RWPE1 (cell line): ENCODE measurements at regions not wholly inside any gene's neighbourhood (a gene's known extent, or its start where the extent isn't known, plus 50 kb on each side); places are given as distances from the start of the nearest gene placed in this dataset.
"Not testable (repeated sequence)": the region's sequence is repeated elsewhere in the genome, so short reads cannot be mapped to it uniquely, and the experiment has no call there.

Experiments used
- CTCF ChIA-PET: fragments of 350-600 bp; sonication (Branson Sonifier 250); formaldehyde crosslinking; extraction: SDS; loops from one replicate; lab custom pipeline; 2021; lab: Yijun Ruan, JAX
- POLR2A ChIA-PET: fragments of 400-600 bp; formaldehyde crosslinking; extraction: SDS; loops from one replicate; lab custom pipeline; 2020; ENCODE audit warnings: antibody characterized with exemption; ENCODE audit not compliant: low non-redundant PET; lab: Yijun Ruan, JAX
- DNase-seq: peaks from one replicate; pipeline ENCODE4 v3.0.0; 2012; ENCODE audit warnings: low spot score
- H3K27ac ChIP-seq: fragments of 450-650 bp; 2 replicates; pipeline ENCODE4 v1.5.1; 2017
- TF ChIP-seq, protein P1 (sequence below): fragments of 450-650 bp; conservative IDR thresholded peaks from 2 replicates; pipeline ENCODE4 v1.5.1; 2017; ENCODE audit warnings: low read depth, mild to moderate bottlenecking

DNA sequence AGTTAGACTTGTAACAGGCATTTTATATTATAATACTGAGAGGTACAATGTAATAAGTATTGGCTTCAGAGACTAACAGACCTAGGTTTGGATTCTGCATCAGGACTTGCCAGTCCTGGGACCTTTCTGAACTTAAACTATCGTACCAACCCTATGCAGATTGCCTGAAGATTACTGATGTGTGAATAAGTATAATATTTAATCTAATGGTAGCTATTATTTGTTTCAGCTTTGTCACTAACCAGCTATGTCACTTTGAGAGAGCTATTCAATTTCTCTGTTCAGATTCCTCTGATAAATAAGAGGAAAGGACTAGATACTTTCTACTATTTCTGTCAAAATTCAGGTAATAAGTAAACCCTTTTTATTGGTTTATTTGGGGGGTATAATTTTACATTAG, 184.4 kb upstream of the NECTIN3 start:
- no peak overlapping the region for H3K27ac ChIP-seq
- no peak for DNase-seq
- ChIA-PET CTCF (no interaction called here), POLR2A (no interaction called here)
- TF ChIP-seq, protein P1, sequence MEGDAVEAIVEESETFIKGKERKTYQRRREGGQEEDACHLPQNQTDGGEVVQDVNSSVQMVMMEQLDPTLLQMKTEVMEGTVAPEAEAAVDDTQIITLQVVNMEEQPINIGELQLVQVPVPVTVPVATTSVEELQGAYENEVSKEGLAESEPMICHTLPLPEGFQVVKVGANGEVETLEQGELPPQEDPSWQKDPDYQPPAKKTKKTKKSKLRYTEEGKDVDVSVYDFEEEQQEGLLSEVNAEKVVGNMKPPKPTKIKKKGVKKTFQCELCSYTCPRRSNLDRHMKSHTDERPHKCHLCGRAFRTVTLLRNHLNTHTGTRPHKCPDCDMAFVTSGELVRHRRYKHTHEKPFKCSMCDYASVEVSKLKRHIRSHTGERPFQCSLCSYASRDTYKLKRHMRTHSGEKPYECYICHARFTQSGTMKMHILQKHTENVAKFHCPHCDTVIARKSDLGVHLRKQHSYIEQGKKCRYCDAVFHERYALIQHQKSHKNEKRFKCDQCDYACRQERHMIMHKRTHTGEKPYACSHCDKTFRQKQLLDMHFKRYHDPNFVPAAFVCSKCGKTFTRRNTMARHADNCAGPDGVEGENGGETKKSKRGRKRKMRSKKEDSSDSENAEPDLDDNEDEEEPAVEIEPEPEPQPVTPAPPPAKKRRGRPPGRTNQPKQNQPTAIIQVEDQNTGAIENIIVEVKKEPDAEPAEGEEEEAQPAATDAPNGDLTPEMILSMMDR, result no peak

DNA sequence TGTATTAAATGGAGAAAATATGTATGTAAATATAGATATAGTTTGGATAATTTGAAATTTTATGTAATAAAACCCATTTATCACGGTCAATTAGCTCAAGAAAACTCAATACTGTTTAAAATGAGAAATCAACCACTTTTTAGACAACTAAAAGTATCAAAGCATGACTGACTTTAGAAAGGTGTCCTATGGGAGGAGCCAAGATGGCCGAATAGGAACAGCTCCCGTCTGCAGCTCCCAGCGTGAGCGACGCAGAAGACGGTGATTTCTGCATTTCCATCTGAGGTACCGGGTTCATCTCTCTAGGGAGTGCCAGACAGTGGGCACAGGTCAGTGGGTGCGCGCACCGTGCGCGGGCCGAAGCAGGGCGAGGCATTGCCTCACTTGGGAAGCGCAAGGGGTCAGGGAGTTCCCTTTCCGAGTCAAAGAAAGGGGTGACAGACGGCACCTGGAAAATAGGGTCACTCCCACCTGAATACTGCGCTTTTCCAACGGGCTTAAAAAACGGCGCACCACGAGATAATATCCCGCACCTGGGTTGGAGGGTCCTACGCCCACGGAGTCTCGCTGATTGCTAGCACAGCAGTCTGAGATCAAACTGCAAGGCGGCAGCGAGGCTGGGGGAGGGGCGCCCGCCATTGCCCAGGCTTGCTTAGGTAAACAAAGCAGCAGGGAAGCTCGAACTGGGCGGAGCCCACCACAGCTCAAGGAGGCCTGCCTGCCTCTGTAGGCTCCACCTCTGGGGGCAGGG, 182.8 kb upstream of the NECTIN3 start:
- peak overlapping the region; percentile 74 for H3K27ac ChIP-seq
- DNase-seq, POLR2A ChIA-PET: not testable (repeated sequence)
- CTCF ChIA-PET, result interaction anchor here (0.6 kb wide), 1 partner anchor 128 kb away, joined by 3 read pairs; no protein-coding TSS in a partner anchor

DNA sequence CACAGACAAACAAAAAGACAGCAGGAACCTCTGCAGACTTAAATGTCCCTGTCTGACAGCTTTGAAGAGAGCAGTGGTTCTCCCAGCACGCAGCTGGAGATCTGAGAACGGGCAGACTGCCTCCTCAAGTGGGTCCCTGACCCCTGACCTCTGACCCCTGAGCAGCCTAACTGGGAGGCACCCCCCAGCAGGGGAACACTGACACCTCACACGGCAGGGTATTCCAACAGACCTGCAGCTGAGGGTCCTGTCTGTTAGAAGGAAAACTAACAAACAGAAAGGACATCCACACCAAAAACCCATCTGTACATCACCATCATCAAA, 182.3 kb upstream of the NECTIN3 start:
- CTCF ChIA-PET, POLR2A ChIA-PET: not testable (repeated sequence)
- peak overlapping the region; percentile 74 for H3K27ac ChIP-seq

DNA sequence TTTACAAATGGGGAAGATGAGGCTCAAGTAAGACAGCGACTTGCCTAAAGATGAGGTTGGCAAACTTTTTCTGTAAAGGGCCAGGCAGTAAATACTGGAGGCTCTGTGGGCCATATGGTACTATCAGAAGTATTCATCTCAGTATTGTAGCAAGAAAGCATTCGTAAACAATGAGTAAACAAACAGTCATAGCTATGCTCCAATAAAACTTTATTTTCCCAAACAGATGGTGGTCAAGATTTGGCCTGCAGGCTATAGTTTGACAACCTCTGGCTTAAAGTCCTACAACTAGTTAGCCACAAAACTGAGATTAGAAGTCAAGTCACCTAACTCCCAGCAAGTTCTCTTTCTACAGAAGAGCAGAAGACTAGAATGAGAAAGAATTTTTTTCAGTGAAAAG, 177.0 kb upstream of the NECTIN3 start:
- TF ChIP-seq, protein P1, result no peak
- POLR2A ChIA-PET, result no interaction called here
- no peak overlapping the region for H3K27ac ChIP-seq
- DNase-seq, result no peak
- CTCF ChIA-PET, result interaction anchor here (0.6 kb wide), 1 partner anchor 1029 kb away, joined by 3 read pairs; no protein-coding TSS in a partner anchor

More for the DNA sequence above, 182.3 kb upstream of the NECTIN3 start:
- not testable (repeated sequence) for DNase-seq

DNA sequence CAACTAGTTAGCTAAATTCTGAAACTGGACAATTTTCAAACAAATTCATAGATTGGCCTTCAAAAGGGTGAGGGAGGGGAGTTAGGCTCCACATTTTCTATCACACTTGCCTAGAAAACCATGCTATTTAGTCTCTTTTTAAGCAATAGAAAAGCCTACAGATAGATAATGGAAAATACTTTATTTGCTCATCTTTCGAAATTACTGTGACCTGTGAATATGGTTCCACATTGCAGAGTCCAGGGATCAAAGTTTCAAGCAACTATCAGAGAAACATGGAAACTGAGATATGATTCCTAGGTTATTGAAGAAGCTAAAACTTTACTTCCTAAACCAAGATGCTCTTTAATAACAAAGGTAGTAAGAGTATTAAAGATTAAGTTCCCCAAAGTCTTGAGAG, 176.6 kb upstream of the NECTIN3 start:
- CTCF ChIA-PET, result no interaction called here
- TF ChIP-seq, protein P1, result no peak
- POLR2A ChIA-PET, result no interaction called here
- no peak for DNase-seq
- no peak overlapping the region for H3K27ac ChIP-seq

DNA sequence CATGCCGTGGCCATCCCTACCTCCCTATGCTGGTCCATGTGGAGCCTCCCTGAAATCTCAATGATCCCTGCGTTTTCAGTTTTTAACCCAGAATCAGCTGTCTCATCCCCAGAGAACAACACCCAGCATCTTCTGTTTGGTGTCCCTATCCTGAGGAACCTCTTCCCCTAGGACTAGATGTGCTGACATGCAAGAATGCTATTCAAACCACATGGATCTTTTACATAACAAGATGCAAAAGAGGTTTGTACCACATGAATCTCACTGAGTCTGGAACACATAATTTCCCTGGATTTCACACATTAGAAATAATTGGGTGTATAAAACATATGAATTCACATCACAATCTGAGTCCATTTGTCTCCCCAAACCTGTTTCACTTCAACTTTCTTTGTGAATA, 174.6 kb upstream of the NECTIN3 start:
- TF ChIP-seq, protein P1, result no peak
- H3K27ac ChIP-seq, result no peak overlapping the region
- CTCF ChIA-PET, result no interaction called here
- no peak for DNase-seq
- POLR2A ChIA-PET, result no interaction called here

DNA sequence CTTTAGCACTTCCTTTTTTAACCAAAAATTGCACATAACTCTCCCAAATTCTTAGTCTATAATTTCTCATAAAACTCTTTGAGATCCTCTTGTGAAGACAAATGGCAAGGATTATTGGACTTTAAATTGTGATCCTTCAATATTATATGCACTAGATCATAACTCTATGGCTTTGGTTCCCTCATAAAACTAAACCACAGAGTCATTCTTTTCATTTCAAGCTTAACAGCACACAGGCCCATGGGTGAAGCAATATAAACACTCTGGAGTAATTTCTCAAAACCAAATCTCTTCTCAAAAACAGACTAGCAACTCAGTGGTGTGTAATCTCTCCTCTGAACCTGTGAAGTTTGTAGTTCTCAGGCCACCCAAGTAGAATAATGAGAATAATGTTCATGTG, 171.0 kb upstream of the NECTIN3 start:
- no peak overlapping the region for H3K27ac ChIP-seq
- no peak for DNase-seq
- CTCF ChIA-PET, result no interaction called here
- TF ChIP-seq, protein P1, result no peak
- POLR2A ChIA-PET, result no interaction called here
